Breast epithelium (tissue), 4 donors: ENCODE measurements at regions not wholly inside any gene's neighbourhood (a gene's known extent, or its start where the extent isn't known, plus 50 kb on each side); places are given as distances from the start of the nearest gene placed in this dataset.

Source experiments
- DNase-seq, 2 donors: peaks; one replicate each; pipeline ENCODE4 v3.0.0-alpha.2; 2019; ENCODE audit warnings: low spot score in 2 of 2
- H3K27ac ChIP-seq, 2 donors: fragments of 200-600 bp; sonication (generic) in 1 of 2; one replicate each; pipeline ENCODE4 v1.5.1; 2016 to 2019; ENCODE audit warnings: mild to moderate bottlenecking in 1 of 2
- H3K27me3 ChIP-seq, 2 donors: fragments of 200-600 bp; sonication (generic) in 1 of 2; one replicate each; pipeline versions ENCODE4 v1.5.1 to v1.6.0; 2017 to 2019; ENCODE audit warnings: control low read depth in 1 of 2, mild to moderate bottlenecking in 1 of 2
- H3K36me3 ChIP-seq: fragments of 200-600 bp; one replicate; pipeline ENCODE4 v1.5.1; 2019
- H3K4me1 ChIP-seq, 2 donors: fragments of 200-600 bp; sonication (generic); one replicate each; pipeline ENCODE4 v1.5.1; 2016 to 2019; ENCODE audit warnings: control low read depth in 1 of 2
- H3K4me3 ChIP-seq, 3 donors: fragments of 200-600 bp; sonication (generic); 1 replicate in 2 of 3; 2 replicates in 1 of 3; pipeline ENCODE4 v1.5.1; 2016 to 2019; ENCODE audit warnings: mild to moderate bottlenecking in 3 of 3, moderate library complexity in 2 of 3
- H3K9me3 ChIP-seq, 2 donors: fragments of 200-600 bp; sonication (generic) in 1 of 2; one replicate each; pipeline ENCODE4 v1.5.1; 2016 to 2019; ENCODE audit warnings: control low read depth in 1 of 2
- CTCF ChIP-seq, 3 donors: fragments of 450-650 bp; IDR thresholded peaks; one replicate each; pipeline ENCODE4 v1.5.1; 2016 to 2017; ENCODE audit warnings: antibody characterized with exemption in 3 of 3, mild to moderate bottlenecking in 3 of 3, moderate library complexity in 3 of 3
- POLR2A ChIP-seq: fragments of 450-650 bp; IDR thresholded peaks from one replicate; pipeline ENCODE4 v1.6.1; 2016; ENCODE audit warnings: antibody characterized with exemption, mild to moderate bottlenecking, moderate library complexity
- POLR2AphosphoS5 ChIP-seq, 3 donors: sonication (generic); formaldehyde crosslinking; IDR thresholded peaks; one replicate each; pipeline ENCODE4 v1.6.1; 2017; ENCODE audit warnings: antibody characterized with exemption in 3 of 3
- intact Hi-C: fragments of 100-400 bp; cut with DNase I; formaldehyde crosslinking; loops from one replicate; pipeline ENCODE4 v1.15.1; 2023; ENCODE audit warnings: low total_unique reads

- Histone ChIP-seq H3K36me3 (no peaks in the 10 kb centered on the region), H3K9me3 (no peaks in the 10 kb centered on the region), H3K27ac (no peak overlapping the region), H3K4me1 (no peaks in the 10 kb centered on the region), H3K27me3 (no peaks in the 10 kb centered on the region), H3K4me3 (no peak overlapping the region)
- intact Hi-C loops, result no loop called here
- TF ChIP-seq POLR2A (no peak), CTCF (IDR thresholded peaks at IDR 0.05) (no peak), POLR2AphosphoS5 (IDR thresholded peaks at IDR 0.05) (no peak)
- DNase-seq, result no peak
These were observed 139.8 kb downstream of the NPR3 start for GRCh38 chr5:32850817-32851496.

DNA sequence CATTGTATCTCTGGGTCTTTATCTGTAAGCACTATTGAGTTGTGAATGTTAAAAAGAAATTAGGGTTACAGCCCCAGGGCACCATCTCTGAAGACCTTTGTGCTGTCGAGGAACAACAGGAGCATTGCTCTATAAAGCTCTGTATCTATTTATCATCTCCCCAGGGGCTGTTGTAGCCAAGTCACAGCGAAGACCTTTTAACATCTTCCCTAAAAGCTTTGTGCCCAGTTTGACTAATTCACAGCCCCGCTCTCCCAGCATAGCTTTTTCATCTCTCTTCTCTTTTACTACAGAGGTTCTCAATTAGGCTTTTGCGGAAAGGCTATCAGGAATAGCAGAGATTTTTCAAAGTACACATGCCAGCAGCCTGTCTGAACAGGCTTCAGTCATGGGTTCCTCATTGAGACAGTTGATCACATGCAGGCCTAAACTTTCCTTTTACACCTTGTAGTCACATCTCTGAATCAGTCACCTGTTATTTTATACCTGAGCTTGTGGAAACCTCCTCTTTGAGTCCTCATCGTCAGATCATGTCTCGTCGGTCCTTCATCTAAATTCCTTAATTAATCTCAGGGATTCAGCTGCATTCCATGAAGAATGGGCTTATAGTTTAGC lies 140.5 kb downstream of the NPR3 start:
- no peak overlapping the region for H3K4me3 ChIP-seq
- no peaks in the 10 kb centered on the region for H3K36me3 ChIP-seq
- H3K4me1 ChIP-seq, result no peaks in the 10 kb centered on the region
- H3K9me3 ChIP-seq, result no peaks in the 10 kb centered on the region
- DNase-seq, result no peak
- H3K27me3 ChIP-seq, result no peaks in the 10 kb centered on the region
- intact Hi-C loops, result no loop called here
- no peak overlapping the region for H3K27ac ChIP-seq
- TF ChIP-seq CTCF (IDR thresholded peaks at IDR 0.05) (no peak), POLR2A (no peak), POLR2AphosphoS5 (IDR thresholded peaks at IDR 0.05) (no peak)

DNA sequence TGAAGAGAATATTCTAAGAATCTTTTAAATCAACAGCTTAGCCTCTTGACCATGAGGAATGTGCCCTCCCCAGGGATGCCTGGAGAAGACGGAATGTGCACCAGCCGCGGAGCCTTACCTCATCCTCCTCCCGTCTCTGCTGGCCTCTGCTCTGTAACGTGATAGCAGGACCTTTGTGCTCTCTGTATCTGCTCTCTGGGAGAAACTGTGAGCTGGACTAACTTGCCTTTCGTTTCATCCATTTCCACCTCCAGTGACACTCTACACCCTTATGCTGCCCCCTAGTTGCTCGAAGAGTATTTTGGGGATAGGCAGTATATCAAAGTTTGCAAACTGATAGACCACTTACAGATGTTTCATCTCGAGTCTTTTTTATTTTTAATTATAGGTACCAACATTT lies 141.4 kb downstream of the NPR3 start:
- no peak for TF ChIP-seq CTCF (IDR thresholded peaks at IDR 0.05)
- TF ChIP-seq POLR2AphosphoS5 (IDR thresholded peaks at IDR 0.05), result no peak
- no peak for TF ChIP-seq POLR2A
- Histone ChIP-seq H3K4me1 (no peaks in the 10 kb centered on the region), H3K9me3 (no peaks in the 10 kb centered on the region), H3K36me3 (no peaks in the 10 kb centered on the region), H3K27me3 (no peaks in the 10 kb centered on the region), H3K4me3 (no peak overlapping the region), H3K27ac (no peak overlapping the region)
- no peak for DNase-seq
- intact Hi-C loops, result no loop called here

DNA sequence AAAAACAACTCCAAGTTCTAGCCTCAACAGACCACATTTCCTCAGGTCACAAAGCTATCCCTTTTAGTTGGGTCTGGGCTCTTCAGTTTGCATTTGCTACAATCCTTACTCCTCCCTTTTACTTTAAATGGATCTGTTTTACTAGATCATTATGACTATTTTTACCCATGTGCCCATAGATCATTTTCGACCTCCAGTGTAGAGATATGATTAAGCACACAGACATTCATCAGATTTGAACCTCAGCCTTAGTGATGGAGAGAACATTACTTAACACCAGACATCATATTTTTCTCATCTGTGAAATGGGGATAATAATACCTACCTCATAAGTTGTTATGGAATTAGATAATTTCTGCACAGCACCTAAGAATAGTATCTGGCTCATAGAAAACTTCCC lies 141.9 kb downstream of the NPR3 start:
- no peak for DNase-seq
- no peaks in the 10 kb centered on the region for H3K4me1 ChIP-seq
- H3K4me3 ChIP-seq, result no peak overlapping the region
- no peak for TF ChIP-seq POLR2AphosphoS5 (IDR thresholded peaks at IDR 0.05)
- H3K27ac ChIP-seq, result no peak overlapping the region
- H3K36me3 ChIP-seq, result no peaks in the 10 kb centered on the region
- intact Hi-C loops, result no loop called here
- no peaks in the 10 kb centered on the region for H3K27me3 ChIP-seq
- H3K9me3 ChIP-seq, result peaks cover 1 to 2% of the 10 kb centered on the region in 2 donors

GRCh38 chr5:32854473-32854872 lies 143.4 kb downstream of the NPR3 start:
- Histone ChIP-seq H3K27me3 (no peaks in the 10 kb centered on the region), H3K4me3 (no peak overlapping the region), H3K36me3 (no peaks in the 10 kb centered on the region), H3K4me1 (no peaks in the 10 kb centered on the region), H3K27ac (no peak overlapping the region), H3K9me3 (peaks cover 6 to 17% of the 10 kb centered on the region in 2 donors)
- TF ChIP-seq POLR2A, result no peak
- TF ChIP-seq CTCF (IDR thresholded peaks at IDR 0.05), result no peak
- TF ChIP-seq POLR2AphosphoS5 (IDR thresholded peaks at IDR 0.05), result no peak
- DNase-seq, result no peak
- intact Hi-C loops, result no loop called here
